HepG2 (cell line): ENCODE measurements at regions not wholly inside any gene's neighbourhood (a gene's known extent, or its start where the extent isn't known, plus 50 kb on each side); places are given as distances from the start of the nearest gene placed in this dataset.

Experiments used
- ATAC-seq: fragments of 200-7000 bp; cut with Tn5 transposase; 3 replicates; pipeline ENCODE4 v1.9.1; 2020; ENCODE audit warnings: mild to moderate bottlenecking, moderate library complexity
- BruUV-seq: library from RNA; stranded (reverse); fragments of 400-500 nt; replicated peaks from 2 replicates; lab custom pipeline; 2021; lab: Mats Ljungman, UMichigan
- CTCF ChIA-PET: fragments of 300-600 bp; formaldehyde crosslinking; extraction: SDS; loops from one replicate; lab custom pipeline; 2021; ENCODE audit warnings: low total read pairs, inconsistent platforms, low intra/inter-chr PET ratio; lab: Yijun Ruan, JAX
- POLR2A ChIA-PET: fragments of 350-600 bp; sonication (Branson Sonifier 250); formaldehyde crosslinking; loops from one replicate; lab custom pipeline; 2020; ENCODE audit warnings: antibody characterized with exemption, inconsistent platforms; lab: Yijun Ruan, JAX
- DNase-seq: peaks from one replicate; pipeline ENCODE4 v3.0.0-alpha.2; 2015; ENCODE audit warnings: low spot score
- FAIRE-seq: peaks from 3 replicates; lab custom pipeline; 2011; peaks lifted over from hg19 to GRCh38; lab: Jason Lieb, UNC
- H2AFZ ChIP-seq: one replicate; pipeline ENCODE4 v1.6.1; 2011; ENCODE audit warnings: low read length, inconsistent platforms
- H3K27ac ChIP-seq: fragments of 300-600 bp; 3 replicates; pipeline ENCODE4 v1.8.0; 2011; ENCODE audit warnings: mixed run types, mild to moderate bottlenecking, mixed read lengths, low read length, inconsistent platforms; ENCODE audit not compliant: insufficient read depth; ENCODE audit errors: extremely low read length
- H3K27me3 ChIP-seq, 2 experiments: fragments of 200-600 bp in 1 of 2; 2 replicates in 1 of 2; 3 replicates in 1 of 2; pipeline versions ENCODE4 v1.6.0 to v1.8.0; 2011; ENCODE audit warnings: low read length in 2 of 2, mild to moderate bottlenecking in 2 of 2, moderate library complexity in 2 of 2, inconsistent platforms in 1 of 2; ENCODE audit not compliant: insufficient read depth in 2 of 2, control insufficient read depth in 1 of 2
- H3K36me3 ChIP-seq, 2 experiments: fragments of 200-600 bp in 1 of 2; replicated peaks in 1 of 2; 2 replicates in 1 of 2; 3 replicates in 1 of 2; pipeline versions ENCODE4 v1.5.1 to v1.8.0; 2011; ENCODE audit warnings: low read length in 2 of 2, inconsistent platforms in 1 of 2; ENCODE audit not compliant: insufficient read depth in 2 of 2, control insufficient read depth in 1 of 2
- H3K4me1 ChIP-seq: 2 replicates; pipeline ENCODE4 v1.5.1; 2012; ENCODE audit warnings: low read length, inconsistent platforms; ENCODE audit not compliant: insufficient read depth
- H3K4me2 ChIP-seq: 2 replicates; pipeline ENCODE4 v1.6.0; 2011; ENCODE audit warnings: low read depth, low read length, inconsistent platforms
- H3K4me3 ChIP-seq, 3 experiments: fragments of 200-600 bp in 1 of 3; sonication (generic), shearing (Covaris generic) in 1 of 3; replicated peaks in 1 of 3; 2 replicates each; pipeline ENCODE4 v1.5.1; 2011 to 2016; ENCODE audit warnings: low read length in 3 of 3, inconsistent platforms in 2 of 3, low read depth in 2 of 3, mild to moderate bottlenecking in 2 of 3, control low read depth in 1 of 3, mixed read lengths in 1 of 3; ENCODE audit not compliant: insufficient read depth in 1 of 3
- H3K79me2 ChIP-seq: one replicate; pipeline ENCODE4 v1.6.1; 2011; ENCODE audit warnings: low read length, inconsistent platforms; ENCODE audit not compliant: insufficient read depth
- H3K9ac ChIP-seq: 2 replicates; pipeline ENCODE4 v1.6.0; 2011; ENCODE audit warnings: mild to moderate bottlenecking, low read depth, low read length, inconsistent platforms; ENCODE audit not compliant: insufficient read depth
- H3K9me3 ChIP-seq: 2 replicates; pipeline ENCODE4 v1.5.1; 2012; ENCODE audit warnings: mild to moderate bottlenecking, low read length
- H4K20me1 ChIP-seq: 2 replicates; pipeline ENCODE4 v1.6.0; 2011; ENCODE audit warnings: inconsistent platforms, mild to moderate bottlenecking, low read length, moderate library complexity; ENCODE audit not compliant: insufficient read depth
- ELF4 ChIP-seq: sonication (generic); formaldehyde crosslinking; IDR thresholded peaks from 2 replicates; pipeline ENCODE4 v1.5.0; 2020; ENCODE audit warnings: missing genetic modification reagents, mild to moderate bottlenecking, moderate library complexity, borderline replicate concordance
- HDAC6 ChIP-seq: fragments of 200-600 bp; sonication (generic); IDR thresholded peaks from 2 replicates; pipeline ENCODE4 v1.7.0; 2017; ENCODE audit warnings: mild to moderate bottlenecking, antibody characterized with exemption, low read length, low read depth
- NFIB ChIP-seq: sonication (generic); formaldehyde crosslinking; IDR thresholded peaks from 2 replicates; pipeline ENCODE4 v1.9.0; 2021; ENCODE audit warnings: missing genetic modification reagents, mild to moderate bottlenecking, borderline replicate concordance
- NR0B2 ChIP-seq: sonication (generic); formaldehyde crosslinking; IDR thresholded peaks from 2 replicates; pipeline ENCODE4 v1.4.0; 2020; ENCODE audit warnings: mild to moderate bottlenecking, missing genetic modification reagents
- PRMT3 ChIP-seq: sonication (generic); formaldehyde crosslinking; IDR thresholded peaks from 2 replicates; pipeline ENCODE4 v1.8.1; 2022; ENCODE audit warnings: low read depth, mild to moderate bottlenecking, moderate library complexity, missing genetic modification reagents, borderline replicate concordance
- SOX13 ChIP-seq, 3 experiments: fragments of 450-650 bp in 1 of 3; sonication (generic) in 1 of 3; formaldehyde crosslinking in 1 of 3; IDR thresholded peaks in 2 of 3; conservative IDR thresholded peaks in 1 of 3; 2 replicates each; pipeline versions ENCODE4 v1.5.0 to v1.6.1; 2016 to 2020; ENCODE audit warnings: antibody characterized with exemption in 1 of 3, mild to moderate bottlenecking in 1 of 3, missing compliant biosample characterization in 1 of 3, missing genetic modification reagents in 1 of 3, moderate library complexity in 1 of 3
- THAP8 ChIP-seq: sonication (generic); formaldehyde crosslinking; IDR thresholded peaks from 2 replicates; pipeline ENCODE4 v1.5.1; 2020; ENCODE audit warnings: missing genetic modification reagents, mild to moderate bottlenecking, borderline replicate concordance
- ZBTB2 ChIP-seq: sonication (generic); formaldehyde crosslinking; IDR thresholded peaks from 2 replicates; pipeline ENCODE4 v1.8.0; 2022; ENCODE audit warnings: low read depth, missing genetic modification reagents
- ZFYVE20 ChIP-seq: sonication (generic); formaldehyde crosslinking; IDR thresholded peaks from 2 replicates; pipeline ENCODE4 v1.8.0; 2023; ENCODE audit warnings: low read depth, mild to moderate bottlenecking, moderate library complexity, missing genetic modification reagents, borderline replicate concordance
- ZNF501 ChIP-seq: sonication (generic); formaldehyde crosslinking; IDR thresholded peaks from 2 replicates; pipeline ENCODE4 v1.5.1; 2020; ENCODE audit warnings: mild to moderate bottlenecking, moderate library complexity, missing genetic modification reagents
- ZNF556 ChIP-seq: sonication (generic); formaldehyde crosslinking; IDR thresholded peaks from 2 replicates; pipeline ENCODE4 v1.4.0; 2020; ENCODE audit warnings: mild to moderate bottlenecking, missing genetic modification reagents, borderline replicate concordance
- WGBS: methylation state at CpG from one replicate; pipeline ENCODE4 v1.1.6; 2017; ENCODE audit warnings: low lambda C conversion rate; 5-methylcytosine and 5-hydroxymethylcytosine counted together
- in situ Hi-C: cut with HindIII; loops from 2 replicates; pipeline ENCODE4 v1.10.0; 2017; ENCODE audit warnings: low pct_unique_long_range_greater_than_20kb; ENCODE audit not compliant: extremely low pct_ligation_motif_present
- intact Hi-C: fragments of 100-400 bp; cut with micrococcal nuclease; formaldehyde crosslinking; loops from one replicate; pipeline ENCODE4 v1.10.0; 2022; ENCODE audit not compliant: unreplicated experiment
- TF ChIP-seq, protein P1 (sequence below): sonication (generic); formaldehyde crosslinking; IDR thresholded peaks from 2 replicates; pipeline ENCODE4 v1.9.0; 2022; ENCODE audit warnings: missing genetic modification reagents, mild to moderate bottlenecking, borderline replicate concordance
- TF ChIP-seq, protein P2 (sequence below): IDR thresholded peaks from 2 replicates; pipeline ENCODE4 v1.6.1; 2016; ENCODE audit warnings: mild to moderate bottlenecking, missing biosample characterization, missing genetic modification reagents
- TF ChIP-seq, protein P3 (sequence below): sonication (generic); formaldehyde crosslinking; IDR thresholded peaks from 2 replicates; pipeline ENCODE4 v1.8.0; 2022; ENCODE audit warnings: missing genetic modification reagents, low read depth, mild to moderate bottlenecking, borderline replicate concordance
- TF ChIP-seq, protein P4 (sequence below): IDR thresholded peaks from 2 replicates; pipeline ENCODE4 v1.6.1; 2016; ENCODE audit warnings: mild to moderate bottlenecking

DNA sequence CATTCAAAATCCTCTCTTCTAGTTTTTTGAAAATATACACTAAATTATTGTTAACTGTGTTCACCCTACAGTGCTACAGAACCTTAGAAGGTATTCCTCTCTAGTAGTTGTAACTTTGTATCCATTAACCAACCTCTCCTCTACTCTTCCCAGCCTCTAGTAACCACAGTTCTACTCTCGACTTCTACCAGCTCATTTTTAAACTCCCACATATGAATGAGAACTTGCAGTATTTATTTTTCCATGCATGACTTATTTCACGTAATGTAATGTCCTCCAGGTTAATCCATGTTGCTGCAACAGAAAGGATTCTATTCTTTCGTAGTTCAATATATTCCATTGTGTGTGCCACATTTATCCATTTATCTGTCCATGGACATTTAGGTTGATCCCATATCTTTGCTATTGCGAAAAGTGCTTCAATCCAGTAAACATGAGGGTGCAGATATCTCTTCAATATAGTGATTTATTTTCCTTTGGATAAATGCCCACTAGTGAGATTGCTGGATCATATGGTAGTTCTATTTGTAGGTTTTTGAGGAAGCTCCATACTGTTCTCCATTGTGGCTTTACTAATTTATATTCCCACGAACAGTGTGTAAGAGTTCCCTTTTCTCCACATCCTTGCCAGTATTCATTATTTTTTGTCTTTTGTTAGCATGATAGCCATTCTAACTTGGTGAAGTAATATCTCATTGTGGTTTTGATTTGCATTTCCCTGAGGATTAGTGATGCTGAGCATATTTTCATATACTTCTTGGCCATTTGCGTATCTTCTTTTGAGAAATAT, 113.7 kb upstream of the SMAD3 start:
- Histone ChIP-seq H4K20me1 (no peaks in the 10 kb centered on the region), H3K9me3 (no peaks in the 10 kb centered on the region), H3K27me3 (peaks cover 1 to 12% of the 10 kb centered on the region in 2 experiments; a peak in 3 of 5 replicates), H3K79me2 (no peaks in the 10 kb centered on the region), H3K4me1 (peaks cover 25% of the 10 kb centered on the region), H3K4me2 (no peak overlapping the region), H3K27ac (no peak overlapping the region), H2AFZ (no peak overlapping the region), H3K36me3 (no peaks in the 10 kb centered on the region), H3K9ac (no peak overlapping the region), H3K4me3 (no peak overlapping the region)
- intact Hi-C loops, result no loop called here
- no TSS peak for BruUV-seq
- no peak for DNase-seq
- POLR2A ChIA-PET, result no interaction called here
- CTCF ChIA-PET, result no interaction called here
- no peak for FAIRE-seq
- 39% methylated on average over 6 of the region's 6 CpGs for WGBS
- no peak for ATAC-seq
- in situ Hi-C loops, result no loop called here
- TF ChIP-seq, protein P1, sequence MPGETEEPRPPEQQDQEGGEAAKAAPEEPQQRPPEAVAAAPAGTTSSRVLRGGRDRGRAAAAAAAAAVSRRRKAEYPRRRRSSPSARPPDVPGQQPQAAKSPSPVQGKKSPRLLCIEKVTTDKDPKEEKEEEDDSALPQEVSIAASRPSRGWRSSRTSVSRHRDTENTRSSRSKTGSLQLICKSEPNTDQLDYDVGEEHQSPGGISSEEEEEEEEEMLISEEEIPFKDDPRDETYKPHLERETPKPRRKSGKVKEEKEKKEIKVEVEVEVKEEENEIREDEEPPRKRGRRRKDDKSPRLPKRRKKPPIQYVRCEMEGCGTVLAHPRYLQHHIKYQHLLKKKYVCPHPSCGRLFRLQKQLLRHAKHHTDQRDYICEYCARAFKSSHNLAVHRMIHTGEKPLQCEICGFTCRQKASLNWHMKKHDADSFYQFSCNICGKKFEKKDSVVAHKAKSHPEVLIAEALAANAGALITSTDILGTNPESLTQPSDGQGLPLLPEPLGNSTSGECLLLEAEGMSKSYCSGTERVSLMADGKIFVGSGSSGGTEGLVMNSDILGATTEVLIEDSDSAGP (CRISPR knock-in tag), result no peak
- no peak for TF ChIP-seq THAP8 (CRISPR knock-in tag)
- TF ChIP-seq, protein P2, sequence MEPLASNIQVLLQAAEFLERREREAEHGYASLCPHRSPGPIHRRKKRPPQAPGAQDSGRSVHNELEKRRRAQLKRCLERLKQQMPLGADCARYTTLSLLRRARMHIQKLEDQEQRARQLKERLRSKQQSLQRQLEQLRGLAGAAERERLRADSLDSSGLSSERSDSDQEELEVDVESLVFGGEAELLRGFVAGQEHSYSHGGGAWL, result no peak
- TF ChIP-seq ZNF501, result no peak
- TF ChIP-seq HDAC6, result no peak
- TF ChIP-seq, protein P3, sequence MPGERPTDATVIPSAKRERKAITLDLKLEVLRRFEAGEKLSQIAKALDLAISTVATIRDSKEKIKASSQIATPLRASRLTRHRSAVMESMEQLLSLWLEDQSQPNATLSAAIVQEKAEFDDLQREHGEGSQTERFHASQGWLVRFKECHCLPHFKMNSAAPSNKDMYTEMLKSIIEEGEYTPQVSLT (CRISPR knock-in tag), result no peak
- TF ChIP-seq ELF4 (CRISPR knock-in tag), result no peak
- no peak for TF ChIP-seq SOX13 (IDR thresholded peaks at IDR 0.05)
- TF ChIP-seq SOX13 (CRISPR knock-in tag; conservative IDR thresholded peaks at IDR 0.05 in 1 of 2, IDR thresholded peaks at IDR 0.05 in 1 of 2), result no peak
- TF ChIP-seq NFIB (CRISPR knock-in tag), result no peak
- TF ChIP-seq ZFYVE20 (CRISPR knock-in tag), result no peak
- no peak for TF ChIP-seq ZNF556
- TF ChIP-seq ZBTB2 (CRISPR knock-in tag), result no peak
- no peak for TF ChIP-seq NR0B2
- TF ChIP-seq, protein P4, sequence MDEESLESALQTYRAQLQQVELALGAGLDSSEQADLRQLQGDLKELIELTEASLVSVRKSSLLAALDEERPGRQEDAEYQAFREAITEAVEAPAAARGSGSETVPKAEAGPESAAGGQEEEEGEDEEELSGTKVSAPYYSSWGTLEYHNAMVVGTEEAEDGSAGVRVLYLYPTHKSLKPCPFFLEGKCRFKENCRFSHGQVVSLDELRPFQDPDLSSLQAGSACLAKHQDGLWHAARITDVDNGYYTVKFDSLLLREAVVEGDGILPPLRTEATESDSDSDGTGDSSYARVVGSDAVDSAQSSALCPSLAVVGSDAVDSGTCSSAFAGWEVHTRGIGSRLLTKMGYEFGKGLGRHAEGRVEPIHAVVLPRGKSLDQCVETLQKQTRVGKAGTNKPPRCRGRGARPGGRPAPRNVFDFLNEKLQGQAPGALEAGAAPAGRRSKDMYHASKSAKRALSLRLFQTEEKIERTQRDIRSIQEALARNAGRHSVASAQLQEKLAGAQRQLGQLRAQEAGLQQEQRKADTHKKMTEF (CRISPR knock-in tag), result no peak
- no peak for TF ChIP-seq PRMT3 (CRISPR knock-in tag)
